ENCODE measurements at regions not wholly inside any gene's neighbourhood (a gene's known extent, or its start where the extent isn't known, plus 50 kb on each side); places are given as distances from the start of the nearest gene placed in this dataset.

- TF ChIP-seq CTCF (IDR thresholded peaks at IDR 0.05 in 8 of 11, conservative IDR thresholded peaks at IDR 0.05 in 3 of 11) (no peak), POLR2AphosphoS5 (IDR thresholded peaks at IDR 0.05) (no peak)
These were observed 303.2 kb upstream of the SOX14 start for GRCh38 chr3:137460944-137461343.
